ENCODE measurements at regions not wholly inside any gene's neighbourhood (a gene's known extent, or its start where the extent isn't known, plus 50 kb on each side); places are given as distances from the start of the nearest gene placed in this dataset.
"Not testable (repeated sequence)": the region's sequence is repeated elsewhere in the genome, so short reads cannot be mapped to it uniquely, and the experiment has no call there.

- TF ChIP-seq, protein P1, sequence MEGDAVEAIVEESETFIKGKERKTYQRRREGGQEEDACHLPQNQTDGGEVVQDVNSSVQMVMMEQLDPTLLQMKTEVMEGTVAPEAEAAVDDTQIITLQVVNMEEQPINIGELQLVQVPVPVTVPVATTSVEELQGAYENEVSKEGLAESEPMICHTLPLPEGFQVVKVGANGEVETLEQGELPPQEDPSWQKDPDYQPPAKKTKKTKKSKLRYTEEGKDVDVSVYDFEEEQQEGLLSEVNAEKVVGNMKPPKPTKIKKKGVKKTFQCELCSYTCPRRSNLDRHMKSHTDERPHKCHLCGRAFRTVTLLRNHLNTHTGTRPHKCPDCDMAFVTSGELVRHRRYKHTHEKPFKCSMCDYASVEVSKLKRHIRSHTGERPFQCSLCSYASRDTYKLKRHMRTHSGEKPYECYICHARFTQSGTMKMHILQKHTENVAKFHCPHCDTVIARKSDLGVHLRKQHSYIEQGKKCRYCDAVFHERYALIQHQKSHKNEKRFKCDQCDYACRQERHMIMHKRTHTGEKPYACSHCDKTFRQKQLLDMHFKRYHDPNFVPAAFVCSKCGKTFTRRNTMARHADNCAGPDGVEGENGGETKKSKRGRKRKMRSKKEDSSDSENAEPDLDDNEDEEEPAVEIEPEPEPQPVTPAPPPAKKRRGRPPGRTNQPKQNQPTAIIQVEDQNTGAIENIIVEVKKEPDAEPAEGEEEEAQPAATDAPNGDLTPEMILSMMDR (IDR thresholded peaks at IDR 0.05): no peak
- Histone ChIP-seq H3K4me3 (ENCODE audit: low read length) (no peak overlapping the region), H3K4me1 (ENCODE audit: insufficient read depth, low read length) (no peaks in the 10 kb centered on the region), H3K27me3 (ENCODE audit: control insufficient read depth in 1 of 2, insufficient read depth in 2 of 2, low read length in 2 of 2) (no peaks in the 10 kb centered on the region), H3K27ac (ENCODE audit: low read depth in 1 of 2, low read length in 2 of 2) (no peak overlapping the region), H3K36me3 (ENCODE audit: insufficient read depth, low read length) (no peaks in the 10 kb centered on the region), H3K9me3 (ENCODE audit: control insufficient read depth in 1 of 2, insufficient read depth in 1 of 2, low read length in 2 of 2) (peaks cover 0 to 4% of the 10 kb centered on the region in 2 experiments)
- Mint-ChIP-seq H3K4me3 (no peak overlapping the region), H3K36me3 (ENCODE audit: low read depth) (no peaks in the 10 kb centered on the region), H3K27me3 (no peaks in the 10 kb centered on the region), H3K9me3 (no peaks in the 10 kb centered on the region), H3K4me1 (ENCODE audit: low read depth) (no peaks in the 10 kb centered on the region), H3K27ac (no peak overlapping the region)
- POLR2A ChIA-PET: no interaction called here
- CTCF ChIA-PET: no interaction called here
- DNase-seq: no peak
- intact Hi-C loops (cut with DNase I, micrococcal nuclease): no loop called here
- no peak for ATAC-seq (ENCODE audit: poor library complexity)
Observed at GRCh38 chr2:220593526-220593925, 966.1 kb downstream of the SLC4A3 start.

GRCh38 chr2:220601674-220602073 lies 970.4 kb downstream of the EPHA4 start:
- Histone ChIP-seq H3K4me3 (ENCODE audit: low read length) (no peak overlapping the region), H3K27me3 (ENCODE audit: control insufficient read depth in 1 of 2, insufficient read depth in 2 of 2, low read length in 2 of 2) (no peaks in the 10 kb centered on the region), H3K36me3 (ENCODE audit: insufficient read depth, low read length) (no peaks in the 10 kb centered on the region), H3K9me3 (ENCODE audit: control insufficient read depth in 1 of 2, insufficient read depth in 1 of 2, low read length in 2 of 2) (no peaks in the 10 kb centered on the region), H3K4me1 (ENCODE audit: insufficient read depth, low read length) (no peaks in the 10 kb centered on the region), H3K27ac (ENCODE audit: low read depth in 1 of 2, low read length in 2 of 2) (no peak overlapping the region)
- Mint-ChIP-seq H3K36me3 (ENCODE audit: low read depth) (no peaks in the 10 kb centered on the region), H3K27ac (no peak overlapping the region), H3K4me3 (no peak overlapping the region), H3K4me1 (ENCODE audit: low read depth) (no peaks in the 10 kb centered on the region), H3K9me3 (no peaks in the 10 kb centered on the region), H3K27me3 (no peaks in the 10 kb centered on the region)
- intact Hi-C loops (cut with DNase I, micrococcal nuclease): no loop called here
- DNase-seq (no peak), ATAC-seq (ENCODE audit: poor library complexity) (no peak)
- POLR2A ChIA-PET: no interaction called here
- CTCF ChIA-PET: no interaction called here
- TF ChIP-seq, protein P1 (IDR thresholded peaks at IDR 0.05): no peak

DNA sequence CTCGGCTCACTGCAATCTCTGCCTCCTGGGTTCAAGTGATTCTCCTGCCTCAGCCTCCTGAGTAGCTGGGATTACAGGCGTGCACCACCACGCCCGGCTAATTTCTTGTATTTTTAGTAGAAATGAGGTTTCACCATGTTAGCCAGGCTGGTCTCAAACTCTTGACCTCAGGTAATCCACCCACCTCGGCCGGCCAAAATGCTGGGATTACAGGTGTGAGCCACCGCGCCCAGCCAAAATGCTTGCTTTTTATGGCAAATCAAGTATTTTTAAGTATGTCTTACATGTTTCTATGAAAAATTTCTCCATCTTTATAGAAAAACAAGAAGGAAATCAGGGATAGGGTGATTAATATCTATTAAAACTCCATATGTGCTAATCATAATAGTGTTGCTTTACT lies 959.1 kb downstream of the EPHA4 start:
- H3K4me3 Mint-ChIP-seq; H3K27ac ChIP-seq (ENCODE audit: low read depth in 1 of 2, low read length in 2 of 2); H3K27me3 ChIP-seq (ENCODE audit: control insufficient read depth in 1 of 2, insufficient read depth in 2 of 2, low read length in 2 of 2); H3K4me1 Mint-ChIP-seq (ENCODE audit: low read depth); ATAC-seq (ENCODE audit: poor library complexity); H3K4me1 ChIP-seq (ENCODE audit: insufficient read depth, low read length); DNase-seq; CTCF ChIA-PET; H3K4me3 ChIP-seq (ENCODE audit: low read length); H3K27ac Mint-ChIP-seq; H3K9me3 Mint-ChIP-seq; H3K36me3 ChIP-seq (ENCODE audit: insufficient read depth, low read length); H3K36me3 Mint-ChIP-seq (ENCODE audit: low read depth); H3K27me3 Mint-ChIP-seq; H3K9me3 ChIP-seq (ENCODE audit: control insufficient read depth in 1 of 2, insufficient read depth in 1 of 2, low read length in 2 of 2); intact Hi-C loops (cut with DNase I, micrococcal nuclease); POLR2A ChIA-PET: not testable (repeated sequence)

DNA sequence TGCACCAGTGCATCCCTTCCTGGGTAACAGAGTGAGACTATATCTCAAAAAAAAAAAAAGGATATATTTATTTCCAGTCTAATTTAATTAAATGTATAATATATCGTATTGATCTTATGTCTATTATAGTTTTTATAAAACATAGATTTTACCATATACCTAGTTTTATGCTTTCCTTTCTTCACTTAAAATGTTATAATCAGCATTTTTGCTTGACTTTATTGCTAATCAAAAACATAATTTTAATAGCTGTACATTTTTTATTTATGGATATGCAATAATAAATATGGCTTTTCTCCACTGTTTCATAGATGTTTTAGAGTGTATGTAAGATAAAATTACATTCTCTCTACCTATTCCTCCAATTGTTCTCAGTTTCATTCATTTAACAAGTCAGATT lies 958.0 kb downstream of the EPHA4 start:
- Mint-ChIP-seq H3K27ac (no peak overlapping the region), H3K9me3 (no peaks in the 10 kb centered on the region), H3K4me1 (ENCODE audit: low read depth) (no peaks in the 10 kb centered on the region), H3K4me3 (no peak overlapping the region), H3K36me3 (ENCODE audit: low read depth) (no peaks in the 10 kb centered on the region), H3K27me3 (peaks cover 11% of the 10 kb centered on the region)
- Histone ChIP-seq H3K27ac (ENCODE audit: low read depth in 1 of 2, low read length in 2 of 2) (no peak overlapping the region), H3K4me3 (ENCODE audit: low read length) (no peak overlapping the region), H3K4me1 (ENCODE audit: insufficient read depth, low read length) (no peaks in the 10 kb centered on the region), H3K9me3 (ENCODE audit: control insufficient read depth in 1 of 2, insufficient read depth in 1 of 2, low read length in 2 of 2) (peaks cover 0 to 3% of the 10 kb centered on the region in 2 experiments), H3K27me3 (ENCODE audit: control insufficient read depth in 1 of 2, insufficient read depth in 2 of 2, low read length in 2 of 2) (no peaks in the 10 kb centered on the region), H3K36me3 (ENCODE audit: insufficient read depth, low read length) (no peaks in the 10 kb centered on the region)
- DNase-seq: no peak
- no peak for ATAC-seq (ENCODE audit: poor library complexity)
- intact Hi-C loops (cut with DNase I, micrococcal nuclease): no loop called here
- CTCF ChIA-PET: no interaction called here
- POLR2A ChIA-PET: no interaction called here
- TF ChIP-seq, protein P1 (IDR thresholded peaks at IDR 0.05): no peak
